Keratinocyte (primary cell): ENCODE measurements at regions not wholly inside any gene's neighbourhood (a gene's known extent, or its start where the extent isn't known, plus 50 kb on each side); places are given as distances from the start of the nearest gene placed in this dataset.

Source experiments
- CTCF ChIP-seq, 3 experiments: IDR thresholded peaks in 1 of 3; conservative IDR thresholded peaks in 1 of 3; optimal IDR thresholded peaks in 1 of 3; 2 replicates in 2 of 3; 3 replicates in 1 of 3; pipeline versions ENCODE3 to v1.5.1; 2011; ENCODE audit warnings: low read length in 3 of 3, mild to moderate bottlenecking in 3 of 3, moderate library complexity in 2 of 3, control low read depth in 1 of 3, inconsistent platforms in 1 of 3; ENCODE audit not compliant: insufficient read depth in 2 of 3; ENCODE audit errors: extremely low read depth in 1 of 3
- EZH2 ChIP-seq: IDR thresholded peaks from one replicate; pipeline ENCODE4 v1.6.1; 2012; ENCODE audit warnings: inconsistent platforms, mild to moderate bottlenecking, low read length, moderate library complexity

- no peak for TF ChIP-seq CTCF (optimal IDR thresholded peaks at IDR 0.05 in 1 of 3, IDR thresholded peaks at IDR 0.05 in 1 of 3, conservative IDR thresholded peaks at IDR 0.05 in 1 of 3; ENCODE audit: extremely low read depth in 1 of 3, insufficient read depth in 2 of 3, low read length in 3 of 3)
- TF ChIP-seq EZH2 = no peak
These were observed 92.8 kb downstream of the CAVIN4 start for GRCh38 chr9:100670719-100671118.
